HG02973 (cell line): ENCODE measurements at regions not wholly inside any gene's neighbourhood (a gene's known extent, or its start where the extent isn't known, plus 50 kb on each side); places are given as distances from the start of the nearest gene placed in this dataset.
"Not testable (repeated sequence)": the region's sequence is repeated elsewhere in the genome, so short reads cannot be mapped to it uniquely, and the experiment has no call there.

ENCODE experiments used
- ATAC-seq: cut with Tn5 transposase; IDR thresholded peaks from one replicate; pipeline ENCODE4 v1.9.1; 2021; ENCODE audit warnings: moderate library complexity; ENCODE audit not compliant: unreplicated experiment

- no peak for ATAC-seq
Measured at GRCh38 chr19:27846944-27847343, 1366.0 kb downstream of the UQCRFS1 start.

- no peak for ATAC-seq
Measured at GRCh38 chr19:27844261-27844660, 1368.7 kb downstream of the UQCRFS1 start.

GRCh38 chr19:27843861-27844260 is 1369.1 kb downstream of the UQCRFS1 start:
- ATAC-seq: no peak

GRCh38 chr19:27833031-27833430 is 1379.9 kb downstream of the UQCRFS1 start:
- ATAC-seq: no peak

GRCh38 chr19:27828829-27829228 is 1384.1 kb downstream of the UQCRFS1 start:
- ATAC-seq: no peak

GRCh38 chr19:27824108-27824507 is 1388.8 kb downstream of the UQCRFS1 start:
- ATAC-seq: no peak

GRCh38 chr19:27822336-27822735 is 1390.6 kb downstream of the UQCRFS1 start:
- no peak for ATAC-seq

GRCh38 chr19:27821418-27822018 is 1391.4 kb downstream of the UQCRFS1 start:
- ATAC-seq: no peak

GRCh38 chr19:27815985-27816384 is 1397.0 kb downstream of the UQCRFS1 start:
- ATAC-seq: no peak

GRCh38 chr19:27814834-27815233 is 1398.1 kb downstream of the UQCRFS1 start:
- not testable (repeated sequence) for ATAC-seq

- ATAC-seq: not testable (repeated sequence)
Measured at GRCh38 chr19:27814274-27814673, 1398.7 kb downstream of the UQCRFS1 start.

GRCh38 chr19:27806471-27807070 is 1406.4 kb downstream of the UQCRFS1 start:
- no peak for ATAC-seq

GRCh38 chr19:27805848-27806247 is 1407.1 kb downstream of the UQCRFS1 start:
- no peak for ATAC-seq

GRCh38 chr19:27802293-27802692 is 1410.7 kb downstream of the UQCRFS1 start:
- ATAC-seq: not testable (repeated sequence)

- ATAC-seq: no peak
Measured at GRCh38 chr19:27796540-27796939, 1416.4 kb downstream of the UQCRFS1 start.

- no peak for ATAC-seq
Measured at GRCh38 chr19:27796073-27796472, 1416.9 kb downstream of the UQCRFS1 start.

- no peak for ATAC-seq
Measured at GRCh38 chr19:27795369-27795768, 1417.6 kb downstream of the UQCRFS1 start.

GRCh38 chr19:27794494-27795042 is 1418.4 kb downstream of the UQCRFS1 start:
- ATAC-seq: peak; percentile 7

GRCh38 chr19:27793644-27794493 is 1419.1 kb downstream of the UQCRFS1 start:
- peak; percentile 94 for ATAC-seq

GRCh38 chr19:27793128-27793643 is 1419.8 kb downstream of the UQCRFS1 start:
- peak; percentile 52 for ATAC-seq

- ATAC-seq: no peak
Measured at GRCh38 chr19:27792576-27793127, 1420.3 kb downstream of the UQCRFS1 start.
